GM19043 (cell line): ENCODE measurements at regions not wholly inside any gene's neighbourhood (a gene's known extent, or its start where the extent isn't known, plus 50 kb on each side); places are given as distances from the start of the nearest gene placed in this dataset.

Source experiments
- ATAC-seq: cut with Tn5 transposase; IDR thresholded peaks from one replicate; pipeline ENCODE4 v1.9.1; 2021; ENCODE audit warnings: low read depth; ENCODE audit not compliant: unreplicated experiment

- ATAC-seq, result no peak
Measured at GRCh38 chr4:125155251-125155650, 159.5 kb upstream of the FAT4 start.

DNA sequence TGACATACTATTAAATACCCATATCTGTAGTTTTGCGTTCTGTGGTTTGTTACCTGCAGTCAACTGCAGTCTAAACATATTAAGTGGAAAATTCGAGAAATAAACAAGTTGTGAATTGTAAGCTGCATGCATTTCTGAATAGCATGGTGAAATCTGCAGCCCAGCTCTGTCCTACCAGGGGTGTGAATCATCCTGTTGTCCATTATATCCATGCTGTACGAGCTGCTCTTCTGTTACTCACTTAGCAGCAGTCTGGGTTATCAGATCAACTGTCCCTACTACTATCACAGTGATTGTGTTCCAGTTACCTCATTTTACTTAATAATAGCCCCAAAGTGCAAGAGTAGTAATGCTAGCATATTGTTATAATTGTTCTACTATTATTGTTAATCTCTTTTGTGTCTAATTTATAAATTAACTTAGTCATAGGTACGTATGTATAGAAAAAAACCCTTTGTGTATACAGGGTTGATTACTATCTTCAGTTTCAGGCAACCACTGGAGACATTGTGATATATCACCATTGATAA lies 173.7 kb upstream of the FAT4 start:
- no peak for ATAC-seq

DNA sequence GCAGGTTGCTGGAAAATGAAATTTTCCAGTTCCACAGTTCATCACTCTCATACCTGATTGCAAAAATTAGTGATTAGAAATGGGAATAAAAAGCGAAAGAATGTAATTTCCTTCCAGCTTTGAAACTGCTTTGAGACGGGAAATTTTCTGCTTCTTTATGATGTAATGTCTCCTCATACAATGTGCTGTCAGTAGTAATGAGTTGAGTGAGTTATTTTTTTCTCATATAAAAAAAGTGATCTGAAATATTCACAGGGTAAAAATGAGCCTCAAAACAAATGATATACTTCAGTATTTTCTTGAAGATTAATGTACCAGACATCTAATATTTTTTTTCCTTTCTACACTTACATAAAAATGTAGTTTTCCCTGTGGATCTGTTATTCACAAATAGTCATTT lies 179.1 kb upstream of the FAT4 start:
- ATAC-seq, result no peak

DNA sequence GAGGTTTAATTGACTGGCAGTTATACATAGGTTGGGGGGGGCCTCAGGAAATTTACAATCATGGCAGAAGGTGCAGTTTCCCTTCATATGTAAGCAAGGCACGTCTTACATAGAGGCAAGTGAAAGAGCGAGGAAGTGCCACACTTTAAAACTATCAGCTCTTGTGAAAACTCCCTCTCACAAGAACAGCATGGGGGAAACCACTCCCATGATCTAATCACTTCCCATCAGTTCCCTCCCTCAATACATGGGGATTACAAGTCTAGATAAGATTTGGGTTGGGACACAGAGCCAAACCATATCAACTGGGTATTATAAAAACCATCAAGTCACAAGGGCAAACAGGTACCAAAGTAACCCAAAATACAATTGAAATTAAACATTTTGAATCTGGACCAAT lies 182.0 kb upstream of the FAT4 start:
- ATAC-seq, result no peak

GRCh38 chr4:125131891-125132680 lies 182.7 kb upstream of the FAT4 start:
- ATAC-seq, result no peak

DNA sequence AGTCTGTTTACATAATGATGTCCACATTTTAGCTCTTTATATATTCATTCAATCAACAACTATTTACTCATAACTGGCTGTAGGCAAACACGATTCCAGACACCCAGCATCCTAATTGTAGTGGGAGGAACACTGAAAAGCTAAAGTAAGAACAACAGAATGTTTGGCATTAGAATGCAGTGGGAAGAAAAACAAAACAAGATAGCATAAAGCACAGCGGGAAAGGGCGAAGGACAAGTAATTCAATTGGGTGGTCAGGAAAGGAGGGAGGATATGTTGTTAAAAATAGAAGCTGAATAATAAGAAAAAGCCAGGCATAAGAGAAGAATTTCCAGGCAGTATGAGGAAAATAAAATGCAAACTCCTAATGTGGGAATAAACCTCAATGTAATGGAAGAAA lies 189.5 kb upstream of the FAT4 start:
- no peak for ATAC-seq

- no peak for ATAC-seq
Measured at GRCh38 chr4:125123570-125124109, 191.1 kb upstream of the FAT4 start.

GRCh38 chr4:125121581-125121980 lies 193.2 kb upstream of the FAT4 start:
- ATAC-seq, result no peak

GRCh38 chr4:125116431-125116830 lies 198.3 kb upstream of the FAT4 start:
- no peak for ATAC-seq

- ATAC-seq, result no peak
Measured at GRCh38 chr4:125115941-125116340, 198.8 kb upstream of the FAT4 start.

GRCh38 chr4:125115476-125115875 lies 199.3 kb upstream of the FAT4 start:
- no peak for ATAC-seq

DNA sequence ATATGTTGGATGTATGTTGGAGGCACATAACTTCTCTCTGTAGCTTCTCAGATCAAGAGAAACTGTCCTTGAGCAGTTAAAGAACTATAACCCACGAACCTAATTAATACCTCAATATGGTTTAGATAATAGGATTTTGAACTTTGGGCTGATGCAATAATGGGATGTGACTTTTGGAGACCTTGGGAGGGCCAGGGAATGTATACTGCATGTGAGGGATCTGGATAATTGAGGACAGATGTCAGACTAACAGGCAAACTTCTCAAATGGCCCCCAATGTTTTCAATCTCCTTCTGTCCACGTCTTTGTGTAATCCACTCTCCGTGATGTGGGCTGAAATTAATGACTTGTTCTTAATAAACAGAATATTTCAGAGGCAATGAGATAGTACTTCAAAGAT lies 202.2 kb upstream of the FAT4 start:
- ATAC-seq, result no peak

DNA sequence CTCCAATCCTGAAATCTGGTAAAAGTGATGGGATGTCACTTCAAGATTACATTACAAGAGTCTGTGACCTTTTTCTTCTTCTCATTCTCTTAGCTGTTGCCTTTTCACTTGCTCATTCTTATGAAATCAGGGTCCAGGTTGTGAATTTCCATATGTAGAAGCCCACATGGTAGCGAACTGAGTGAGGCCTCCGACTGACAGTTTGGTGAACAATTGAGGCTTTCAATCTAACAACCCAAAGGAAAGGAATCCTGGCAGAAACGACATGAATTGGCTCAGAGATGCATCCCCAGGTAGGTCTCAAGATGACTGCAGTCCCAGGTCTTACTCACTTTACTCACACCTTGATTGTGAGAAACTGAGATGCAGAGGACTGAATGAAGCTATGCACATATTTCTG lies 203.4 kb upstream of the FAT4 start:
- no peak for ATAC-seq

DNA sequence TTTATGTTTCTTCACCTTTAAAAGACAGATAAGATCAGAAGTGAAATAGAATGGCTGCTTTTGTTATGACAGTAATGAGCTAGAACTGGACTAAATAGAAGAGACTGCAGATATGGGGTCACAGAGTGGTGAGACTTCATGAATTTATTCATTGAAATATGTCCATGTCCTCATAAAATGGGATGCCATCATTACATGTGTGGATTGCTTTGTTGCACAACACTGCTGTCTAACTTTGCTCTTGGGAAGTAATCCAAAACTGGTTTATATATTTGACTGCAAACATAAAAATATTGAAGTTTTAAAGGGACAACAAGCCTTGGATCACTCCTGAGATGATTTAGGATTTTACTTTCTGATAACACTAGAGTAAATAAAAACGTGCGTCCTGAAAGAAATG lies 209.2 kb upstream of the FAT4 start:
- ATAC-seq, result no peak

- ATAC-seq, result no peak
Measured at GRCh38 chr4:125104616-125105015, 210.1 kb upstream of the FAT4 start.

DNA sequence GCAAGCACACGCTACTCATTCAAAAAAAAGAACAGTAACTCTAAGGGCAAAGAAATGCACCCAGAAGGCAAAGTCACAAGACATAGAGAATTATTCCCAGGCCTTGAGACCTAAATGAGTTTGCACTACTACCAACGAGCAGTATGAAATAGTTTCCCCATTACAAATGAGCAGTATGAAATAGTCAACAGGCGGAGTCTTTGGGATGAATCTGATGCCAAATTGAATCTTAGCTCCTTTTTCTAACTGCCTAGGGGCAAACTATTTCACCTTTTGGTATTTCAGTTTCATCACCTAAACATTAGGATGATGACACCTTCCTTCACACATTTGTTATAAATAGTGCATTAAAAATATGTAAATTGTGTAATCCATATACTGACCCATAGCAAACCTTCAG lies 213.0 kb upstream of the FAT4 start:
- no peak for ATAC-seq

DNA sequence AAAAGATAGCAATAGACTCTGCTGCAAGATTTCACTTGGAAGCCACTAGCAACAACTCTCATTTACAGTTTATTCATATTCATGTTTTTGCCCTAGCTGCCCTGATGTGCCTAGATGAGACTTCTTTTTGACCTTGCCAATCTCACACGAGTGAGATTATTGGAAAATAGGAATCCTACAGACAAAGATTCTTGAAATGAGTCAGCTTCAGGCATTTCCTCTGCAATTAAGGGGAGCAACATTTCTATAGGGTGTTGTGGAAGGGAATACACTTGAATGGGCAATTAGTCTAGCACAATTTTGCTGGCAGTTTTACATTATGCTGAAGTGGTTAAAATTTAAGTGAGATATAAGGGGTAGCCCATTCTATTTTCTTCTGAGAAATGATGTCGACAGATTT lies 217.0 kb upstream of the FAT4 start:
- no peak for ATAC-seq

- ATAC-seq, result no peak
Measured at GRCh38 chr4:125096662-125097061, 218.1 kb upstream of the FAT4 start.

GRCh38 chr4:125091541-125091940 lies 223.2 kb upstream of the FAT4 start:
- ATAC-seq, result no peak

GRCh38 chr4:125091101-125091500 lies 223.7 kb upstream of the FAT4 start:
- no peak for ATAC-seq

DNA sequence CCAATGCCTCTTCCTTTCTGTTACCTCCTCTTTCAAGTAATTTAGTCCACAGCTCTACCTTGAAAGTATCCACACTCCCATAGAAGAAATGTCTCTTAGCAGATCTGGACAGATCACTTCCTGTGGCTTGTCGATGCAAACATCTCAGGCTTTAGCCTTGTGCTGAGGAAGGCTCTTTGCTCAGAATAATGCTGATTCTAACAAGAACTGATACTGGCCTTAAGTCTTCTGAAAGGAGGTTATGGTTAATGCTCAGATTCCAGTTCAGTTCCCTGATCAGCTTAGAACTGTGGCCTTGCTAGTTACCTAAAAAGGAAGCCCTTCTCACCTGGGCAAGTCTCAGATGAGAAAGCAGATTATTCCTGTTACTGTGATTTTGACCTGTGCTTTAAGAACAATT lies 230.1 kb upstream of the FAT4 start:
- no peak for ATAC-seq

GRCh38 chr4:125082729-125083417 lies 231.9 kb upstream of the FAT4 start:
- no peak for ATAC-seq
